ENCODE measurements at regions not wholly inside any gene's neighbourhood (a gene's known extent, or its start where the extent isn't known, plus 50 kb on each side); places are given as distances from the start of the nearest gene placed in this dataset.

DNA sequence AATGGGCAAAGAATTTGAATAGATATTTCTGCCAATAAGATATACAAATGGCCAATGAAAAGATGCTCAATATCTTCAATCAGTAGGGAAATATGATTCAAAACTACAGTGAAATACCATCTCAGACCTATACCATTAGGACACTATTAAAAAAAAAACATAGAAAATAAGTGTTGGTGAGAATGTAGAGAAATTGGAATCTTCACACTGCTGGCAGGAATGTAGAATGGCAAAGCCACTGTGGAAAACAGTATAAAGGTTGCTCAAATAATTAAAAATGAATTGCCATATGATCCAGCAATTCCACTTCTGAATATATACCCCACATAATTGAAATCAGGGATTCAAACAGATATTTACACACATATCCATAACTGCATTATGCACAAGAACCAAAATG is 88.1 kb upstream of the STARD13 start:
- no peak for DNase-seq

DNA sequence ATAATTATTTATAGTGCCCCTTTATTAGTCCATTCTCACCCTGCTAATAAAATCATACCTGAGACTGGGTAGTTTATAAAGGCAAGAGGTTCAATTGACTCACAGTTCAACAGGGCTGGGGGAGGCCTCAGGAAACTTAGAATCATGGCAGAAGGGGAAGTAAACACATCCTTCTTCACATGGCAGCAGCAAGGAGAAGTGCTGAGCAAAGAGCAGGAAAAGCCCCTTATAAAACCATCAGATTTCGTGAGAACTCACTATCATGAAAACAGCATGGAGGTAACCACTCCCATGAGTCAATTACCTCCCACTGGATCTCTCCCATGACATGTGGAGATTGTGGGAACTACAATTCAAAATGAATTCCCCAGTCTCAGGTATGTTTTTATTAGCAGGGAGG is 89.9 kb upstream of the STARD13 start:
- no peak for DNase-seq

DNA sequence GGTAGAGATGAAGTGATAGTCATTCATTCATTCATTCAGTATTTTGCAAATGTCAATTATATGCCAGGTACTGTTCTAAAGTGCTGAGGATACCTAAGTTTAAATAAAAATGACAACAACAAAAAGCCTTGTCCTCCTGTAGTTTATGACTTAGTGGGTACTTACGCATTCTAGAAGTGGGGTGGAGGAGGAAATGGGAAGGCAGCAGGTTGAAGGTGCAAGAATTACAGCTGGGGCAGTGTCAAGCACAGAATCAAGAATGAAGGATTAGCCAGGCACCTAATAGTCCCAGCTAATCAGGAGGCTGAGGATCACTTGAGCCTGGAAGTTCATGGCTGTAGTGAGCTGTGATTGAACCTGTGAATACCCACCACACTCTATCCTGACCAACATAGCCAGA is 90.7 kb upstream of the STARD13 start:
- DNase-seq = no peak

DNA sequence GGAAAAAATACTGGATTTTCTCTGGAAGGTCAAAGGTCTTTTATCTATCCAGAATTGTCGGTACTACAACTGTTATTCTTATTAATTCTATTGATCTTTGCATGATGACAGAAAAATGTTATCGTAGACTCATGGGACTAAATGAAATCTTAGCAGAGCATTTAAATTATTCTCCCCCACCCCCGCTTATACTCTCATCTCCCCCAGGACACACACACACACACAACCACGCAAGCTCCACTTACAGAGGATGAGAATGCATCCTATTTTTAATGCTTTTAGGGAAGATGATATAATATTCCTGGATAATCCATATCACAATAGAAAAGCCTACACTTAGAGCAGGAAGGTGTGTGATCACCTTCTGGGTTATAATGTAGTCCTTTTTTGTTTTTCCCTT is 91.9 kb upstream of the STARD13 start:
- no peak for DNase-seq

DNA sequence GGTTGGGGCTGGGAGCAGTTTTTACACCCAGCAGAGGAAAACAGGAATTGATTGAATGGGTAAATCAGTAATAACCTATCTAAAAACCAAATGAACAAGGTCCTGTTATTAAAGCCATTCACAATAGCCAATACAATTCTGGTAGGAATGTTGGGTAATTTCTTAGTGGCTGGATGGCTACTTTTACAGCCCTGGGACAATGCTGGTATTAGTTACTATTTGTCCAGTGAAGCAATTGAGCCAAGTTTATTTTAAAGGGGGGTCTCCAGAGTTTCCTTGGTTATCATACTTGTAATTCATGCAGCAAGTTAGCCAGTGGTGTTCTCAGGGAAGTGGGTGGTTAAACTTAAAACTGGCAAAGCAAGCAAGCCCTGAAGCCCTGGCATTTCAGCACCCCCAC is 92.3 kb upstream of the STARD13 start:
- DNase-seq = no peak

DNA sequence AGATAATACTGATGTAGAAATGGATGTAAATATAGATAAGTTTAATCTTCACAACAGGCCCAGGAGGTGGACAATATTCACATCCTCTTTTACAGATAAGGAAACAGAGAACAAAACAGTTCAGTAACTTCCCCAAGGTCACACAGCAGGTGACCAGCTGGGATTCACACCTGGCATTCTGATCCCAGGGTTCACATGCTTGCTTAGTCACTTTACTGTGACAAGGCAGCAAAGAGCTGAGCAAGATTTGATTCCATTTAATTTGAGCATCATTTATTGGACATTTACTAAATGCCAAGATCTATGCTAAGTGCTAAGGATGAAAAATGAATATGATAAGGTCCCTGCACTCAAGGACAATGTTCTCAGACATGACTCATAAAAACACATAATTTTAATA is 94.1 kb upstream of the STARD13 start:
- DNase-seq = no peak

DNA sequence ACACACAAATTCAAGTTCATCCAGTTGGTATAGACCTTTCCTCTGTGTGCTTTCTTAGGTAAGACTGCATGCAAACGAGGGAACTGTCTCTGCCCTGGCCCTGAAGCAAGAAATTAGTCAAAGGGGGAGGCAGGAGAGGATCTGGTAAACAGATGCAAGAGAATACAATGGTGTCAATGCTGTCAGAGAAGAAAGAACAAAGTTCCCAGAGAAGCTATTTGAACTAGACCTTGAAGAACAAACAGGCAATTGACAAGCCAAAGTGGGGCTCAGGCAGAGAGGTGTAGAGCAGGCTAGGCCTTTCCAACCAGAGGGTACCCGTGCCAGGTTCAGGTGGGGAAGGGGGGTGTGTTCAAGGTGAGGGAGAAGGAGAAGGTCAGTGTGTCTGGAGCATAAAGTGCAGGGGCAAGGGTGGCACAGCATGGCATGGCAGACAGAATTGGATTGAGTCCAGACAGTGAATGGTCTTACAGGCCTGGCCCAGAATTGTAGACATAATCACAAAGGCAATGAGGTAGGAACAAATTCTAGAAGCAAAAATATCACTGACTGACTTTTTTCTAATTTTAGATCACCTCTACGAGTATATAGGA is 95.0 kb upstream of the STARD13 start:
- no peak for DNase-seq

DNA sequence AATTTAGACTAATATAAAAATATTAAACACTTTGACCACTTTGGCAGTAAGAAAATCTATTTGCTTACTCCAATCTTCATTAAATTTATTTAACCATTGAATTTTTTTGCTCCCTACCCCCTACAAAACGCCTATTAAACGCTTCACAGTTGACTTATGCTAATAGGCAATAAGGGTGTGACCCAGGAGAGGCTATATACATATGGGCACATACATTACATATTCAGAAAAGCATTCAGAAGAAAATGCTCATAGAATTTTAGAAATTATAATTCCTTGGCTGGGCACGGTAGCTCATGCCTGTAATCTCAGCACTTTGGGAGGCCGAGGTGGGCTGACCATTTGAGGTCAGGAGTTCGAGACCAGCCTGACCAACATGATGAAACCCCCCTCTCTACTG is 95.6 kb upstream of the STARD13 start:
- no peak for DNase-seq

DNA sequence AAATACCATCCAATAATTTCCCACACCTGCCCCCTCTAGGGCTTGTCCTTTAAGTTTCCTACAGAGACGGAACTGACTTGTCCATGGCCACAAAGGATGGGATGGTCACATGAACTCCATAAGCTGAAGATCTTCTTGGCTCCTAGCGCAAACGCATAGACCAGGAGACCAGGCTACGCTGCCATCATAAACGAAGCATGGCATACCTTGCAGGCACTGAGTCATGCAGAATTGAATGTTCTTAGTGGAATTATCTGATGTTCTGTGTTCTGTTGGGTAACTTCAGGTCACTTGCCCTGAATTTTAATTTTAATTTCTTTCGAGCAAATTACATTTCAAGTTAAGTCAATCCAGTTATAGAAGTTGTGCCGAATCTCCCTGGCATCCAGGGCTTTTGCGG is 96.4 kb upstream of the STARD13 start:
- no peak for DNase-seq

DNA sequence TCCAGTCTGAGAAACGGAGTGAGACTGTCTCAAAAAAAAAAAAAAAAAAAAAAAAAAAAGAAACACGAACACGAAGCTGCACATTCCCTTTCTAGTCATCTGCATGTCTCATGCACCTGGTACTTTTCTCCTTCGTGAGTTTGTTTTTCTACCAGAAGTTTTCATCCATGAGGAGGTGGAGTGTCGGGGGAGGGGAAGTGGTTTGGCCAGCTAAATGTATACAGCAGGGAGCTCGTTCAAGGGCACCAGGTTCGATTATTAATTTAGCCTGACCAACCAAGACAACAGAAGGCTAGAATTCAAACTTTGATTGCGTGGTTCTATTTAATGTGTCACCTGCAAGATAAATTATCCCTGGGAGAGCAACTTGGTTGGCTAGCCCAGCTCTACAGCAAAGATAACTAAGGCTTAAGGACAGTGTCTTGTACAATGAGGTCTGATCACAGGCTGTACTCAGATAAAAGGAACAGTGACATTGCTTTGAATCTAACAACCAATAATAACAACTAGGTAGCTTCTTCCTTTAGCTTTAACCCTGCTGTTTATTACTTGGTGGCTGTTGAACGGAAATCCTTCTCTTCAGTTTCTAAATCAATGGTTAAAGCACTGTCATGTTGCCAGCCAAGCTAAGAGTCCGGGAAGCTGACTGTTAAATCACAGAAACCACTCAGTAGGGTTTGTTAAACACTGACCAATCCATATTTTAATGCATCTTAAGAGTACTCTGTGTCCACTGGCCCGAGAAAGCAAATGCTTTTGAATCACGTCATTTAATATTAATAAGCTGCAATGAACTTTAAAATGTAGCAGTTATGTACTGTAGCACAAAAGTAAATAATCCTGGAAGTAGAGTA is 98.4 kb upstream of the STARD13 start:
- no peak for DNase-seq

DNA sequence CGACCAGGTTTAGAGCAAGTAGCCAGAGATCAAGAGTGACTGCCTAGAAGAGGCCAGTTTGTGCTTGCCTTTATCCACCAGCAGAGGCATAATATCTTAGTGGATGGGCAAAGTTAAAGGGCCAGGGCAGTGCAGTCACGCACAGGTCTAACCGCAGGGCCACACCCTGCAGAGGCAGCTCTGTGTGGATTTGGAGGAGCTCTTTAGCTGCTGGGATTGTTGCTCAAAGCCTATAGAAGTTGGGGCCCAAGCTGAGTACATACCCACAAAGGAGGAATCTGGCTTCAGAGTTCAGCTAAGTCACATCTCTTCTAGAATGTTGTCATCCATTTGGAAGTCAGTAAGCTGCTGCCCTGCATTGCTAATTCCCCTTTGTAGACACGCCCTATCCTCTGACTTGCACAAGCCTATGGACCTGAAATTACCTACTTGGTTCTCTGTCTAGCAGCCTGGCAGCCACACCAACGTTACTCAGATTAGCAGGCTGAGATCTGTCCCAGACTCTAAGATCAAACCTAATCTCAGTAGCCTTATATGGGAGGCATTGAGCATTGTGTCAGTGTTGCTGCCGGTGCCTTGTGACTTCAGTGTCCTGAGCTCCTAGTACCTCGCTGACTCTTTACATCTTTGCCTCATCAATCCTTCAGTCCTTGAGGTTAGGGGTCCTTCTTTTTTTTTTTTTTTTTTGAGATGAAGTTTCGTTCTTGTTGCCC is 102.9 kb upstream of the STARD13 start:
- DNase-seq = no peak

DNA sequence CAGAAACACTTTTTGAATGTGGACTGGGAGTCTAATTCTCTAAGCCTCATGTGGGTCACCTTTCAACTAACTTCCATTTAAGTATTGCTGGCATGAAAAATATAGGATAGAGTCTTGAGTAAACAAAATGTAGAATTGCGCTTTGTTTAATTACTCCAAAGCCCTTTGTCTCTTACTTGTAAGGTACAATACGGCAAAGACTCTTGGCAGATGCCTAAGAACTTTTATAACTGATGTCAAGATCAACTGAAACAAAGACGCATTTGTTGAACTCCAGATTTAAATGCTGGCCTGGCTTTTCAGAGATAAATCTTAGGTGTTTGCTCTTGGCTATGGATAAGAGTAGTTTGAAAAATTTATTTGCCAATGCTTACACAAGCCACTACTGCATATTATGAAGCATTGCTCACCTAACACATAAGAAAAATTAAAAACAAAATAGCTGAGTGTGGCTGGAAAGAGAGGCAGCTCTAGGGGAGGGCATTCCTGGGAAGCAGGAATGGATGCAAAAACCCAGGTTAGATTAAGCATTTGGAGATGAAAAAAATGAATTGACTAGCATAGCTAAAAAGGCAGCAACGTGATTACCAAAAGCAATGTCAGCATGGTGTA is 107.3 kb upstream of the STARD13 start:
- DNase-seq = no peak

DNA sequence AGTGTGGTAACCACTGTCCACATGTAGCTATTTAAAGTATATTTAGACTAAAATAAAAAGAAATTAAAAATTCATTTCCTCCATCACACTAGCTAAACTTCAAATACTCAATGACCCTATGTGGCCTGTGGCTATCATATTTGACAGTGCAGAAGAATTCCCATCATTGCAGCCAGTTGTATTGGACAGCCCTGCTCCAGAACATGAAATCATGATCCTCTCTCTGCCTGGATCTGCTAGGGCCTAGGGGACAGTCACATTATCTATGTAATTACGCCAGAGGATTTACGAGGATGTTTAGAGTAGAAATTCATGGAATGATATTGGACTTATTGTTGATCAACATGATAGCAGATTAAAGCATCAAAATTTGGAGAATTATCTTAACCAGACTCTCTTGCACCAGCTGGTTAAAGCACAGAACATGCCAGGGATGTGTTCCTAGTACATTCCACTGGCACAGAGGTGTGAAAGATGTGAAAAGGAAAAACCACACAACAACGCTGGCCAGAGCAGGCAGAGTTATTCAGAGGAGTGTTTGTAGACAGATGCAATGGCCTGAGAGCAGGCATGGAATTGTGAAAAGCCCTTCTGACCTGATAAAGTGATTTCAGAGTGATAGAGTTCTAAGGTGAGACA is 108.9 kb upstream of the STARD13 start:
- no peak for DNase-seq

DNA sequence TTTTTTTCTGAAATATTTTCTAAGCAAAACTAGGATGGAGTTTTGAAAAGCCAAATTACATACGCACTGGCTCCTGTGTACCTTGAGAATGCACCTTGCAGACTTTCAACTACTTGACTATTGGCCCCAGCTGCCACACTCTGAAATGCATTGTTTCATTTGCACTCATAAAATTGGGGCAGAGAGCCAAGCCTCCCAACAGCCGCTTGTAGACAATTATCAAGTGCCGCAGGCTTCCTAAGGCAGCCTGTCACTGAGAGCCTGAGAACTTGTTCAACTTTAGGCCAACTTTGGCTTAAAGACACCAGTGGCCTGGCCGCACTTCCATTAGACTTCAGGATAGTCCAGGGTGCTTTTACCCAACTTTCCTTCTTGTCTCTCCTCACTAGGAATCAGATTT is 115.7 kb upstream of the STARD13 start:
- DNase-seq = no peak

DNA sequence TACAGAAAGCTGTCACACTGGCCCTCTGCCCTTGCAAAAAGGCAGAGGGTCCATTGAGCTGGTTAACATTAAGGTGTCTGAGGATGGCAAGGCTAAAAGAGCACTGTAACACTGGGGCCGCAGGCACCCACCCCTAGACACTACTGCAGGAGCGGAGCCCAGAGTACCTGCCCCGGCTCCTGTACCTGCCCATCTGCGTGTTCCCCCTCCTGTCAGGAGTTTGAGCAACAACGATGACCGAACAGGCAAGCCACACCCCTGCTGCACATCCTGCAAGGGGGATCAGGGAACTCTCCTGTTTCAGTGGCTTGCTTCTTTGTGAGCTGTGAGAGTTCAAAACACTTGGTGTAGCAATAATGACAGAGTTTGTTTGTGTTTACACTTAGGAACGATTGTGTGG is 117.4 kb upstream of the STARD13 start:
- DNase-seq = no peak

DNA sequence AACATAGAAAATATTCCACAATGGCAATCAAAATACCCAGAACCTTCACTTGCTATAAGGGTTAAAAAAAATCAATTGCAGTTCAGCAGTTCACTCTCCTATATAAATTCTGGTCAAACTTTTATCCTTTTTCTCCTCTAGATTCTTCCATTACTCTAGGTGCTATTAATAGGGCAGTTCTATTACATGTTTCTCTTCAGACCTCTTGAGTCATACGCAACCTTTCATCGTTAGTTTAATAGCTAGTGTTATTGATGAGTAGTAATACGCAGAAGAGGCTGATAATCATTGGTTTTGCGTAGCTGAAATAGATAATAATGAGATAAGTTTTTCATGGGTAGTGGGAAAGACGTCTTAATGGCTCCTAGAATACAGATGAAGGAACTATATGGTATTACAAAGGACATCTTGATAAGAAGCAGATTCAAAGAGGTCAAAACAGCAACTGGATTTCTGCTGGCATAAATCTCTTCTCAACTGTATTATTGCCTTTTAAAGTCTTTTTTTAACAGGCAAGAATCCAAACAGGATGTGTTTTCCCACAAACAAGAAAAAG is 118.3 kb upstream of the STARD13 start:
- no peak for DNase-seq

DNA sequence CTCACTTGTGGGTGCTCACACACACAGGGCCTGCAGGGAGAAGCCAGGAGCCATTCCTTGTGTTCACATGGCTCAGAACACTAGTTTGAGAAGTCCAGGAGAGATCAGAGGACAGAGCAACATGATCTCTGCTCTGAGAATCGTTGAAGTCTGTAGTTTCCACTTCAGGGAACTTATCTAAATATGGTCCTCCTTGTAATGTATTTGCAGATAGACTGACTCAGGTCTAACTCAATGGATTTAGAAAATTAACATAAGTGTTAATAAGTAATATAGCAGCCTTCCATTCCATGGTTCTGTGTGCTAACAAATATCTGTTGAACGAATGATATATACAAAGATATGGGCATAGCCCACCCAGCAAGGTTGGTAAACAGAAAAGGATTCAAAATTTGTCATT is 119.8 kb upstream of the STARD13 start:
- DNase-seq = no peak

DNA sequence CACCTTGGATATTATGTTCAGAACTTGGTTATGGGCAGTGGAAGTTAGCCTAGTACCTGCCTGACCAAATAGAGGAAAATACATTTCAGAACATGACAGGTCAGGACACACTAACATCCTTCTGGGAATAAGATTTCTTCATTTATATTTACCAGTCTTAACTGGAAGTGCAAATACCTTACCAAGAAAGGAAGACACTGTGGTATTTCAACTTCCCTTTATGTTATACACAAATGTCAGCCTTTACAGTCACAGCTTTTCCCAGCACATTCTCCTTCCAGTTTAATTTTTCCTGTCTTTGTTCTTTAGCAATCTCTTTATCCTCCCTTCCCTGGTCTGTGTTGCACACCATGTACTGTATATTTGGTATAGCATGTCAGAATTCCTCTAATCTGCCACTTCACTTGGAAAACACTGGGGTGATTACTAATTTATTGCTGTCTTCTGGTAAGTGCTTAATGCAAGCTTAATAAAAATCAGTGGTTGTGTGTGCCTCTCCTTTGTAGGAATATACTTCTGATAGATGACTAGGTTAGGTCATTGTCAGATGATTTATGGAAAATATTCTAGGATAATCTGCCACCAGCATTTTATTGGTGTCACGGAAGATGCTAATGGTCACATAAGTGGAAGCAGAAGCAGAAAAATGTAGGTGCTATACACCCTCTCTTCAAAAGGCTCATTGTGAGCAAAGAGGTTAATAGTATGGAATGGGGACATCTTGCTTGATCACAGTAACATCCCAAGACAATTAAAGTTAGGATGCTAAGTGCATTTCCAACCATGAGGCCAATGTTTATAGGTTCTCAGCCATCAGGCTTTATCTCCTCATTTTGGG is 124.3 kb upstream of the STARD13 start:
- no peak for DNase-seq

DNA sequence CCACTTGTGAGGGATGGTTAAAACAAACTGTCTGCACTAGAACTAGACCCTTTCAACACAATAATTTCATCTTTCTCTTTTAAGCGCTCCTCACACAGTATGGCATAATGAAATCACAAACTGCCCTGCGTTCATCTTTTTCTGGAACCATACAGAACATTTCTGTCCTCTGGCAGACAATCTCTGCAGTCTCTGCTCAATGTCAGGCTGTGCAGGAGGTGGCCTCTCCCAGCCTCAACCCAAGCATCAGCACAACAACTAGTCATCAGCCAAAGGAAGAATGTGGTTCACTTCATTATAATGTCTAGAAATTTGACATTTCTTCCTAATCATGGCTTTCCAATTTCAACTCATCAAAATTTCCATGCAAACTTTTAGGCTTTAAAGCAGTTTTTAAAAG is 125.1 kb upstream of the STARD13 start:
- DNase-seq = no peak

DNA sequence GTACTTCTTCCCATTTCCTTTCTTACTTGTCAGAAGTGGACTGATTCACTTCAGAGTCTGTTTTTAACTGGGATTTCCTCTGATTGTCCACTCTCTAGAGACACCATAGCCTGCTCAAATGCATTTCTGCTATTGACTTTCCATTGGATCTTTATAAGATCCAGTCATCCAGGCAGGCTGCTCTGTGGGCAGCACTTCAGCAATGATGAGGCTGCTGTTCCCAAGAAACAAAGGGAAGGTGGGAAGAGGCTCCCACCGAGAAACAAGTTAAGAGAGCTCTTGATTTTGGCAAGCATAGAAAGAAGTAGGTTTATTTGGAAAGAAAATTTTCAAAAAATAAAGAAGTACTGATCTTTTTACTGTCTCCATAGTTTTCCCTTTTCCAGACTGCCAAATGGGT is 125.8 kb upstream of the STARD13 start:
- no peak for DNase-seq

DNA sequence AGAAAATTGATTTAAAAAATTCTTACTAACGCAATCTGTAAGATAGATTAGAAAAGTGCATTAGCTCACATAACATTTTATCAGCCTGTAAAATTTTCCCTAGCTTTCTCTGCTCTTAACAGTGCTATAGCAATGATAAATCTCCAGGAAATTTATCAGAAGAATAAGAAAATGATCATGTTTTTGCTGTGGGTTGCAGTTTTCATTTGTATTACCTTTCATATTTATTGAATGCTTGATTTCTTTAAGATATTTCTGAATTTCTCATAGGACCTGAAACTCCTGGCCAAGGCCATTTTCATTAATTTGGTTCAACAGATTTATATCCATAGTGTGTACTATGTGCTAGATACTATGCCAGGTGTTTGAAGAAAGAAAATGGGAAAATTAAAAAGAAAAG is 130.3 kb upstream of the STARD13 start:
- DNase-seq = no peak

Measured in T1000 (cell line).